Testis (tissue), 2 donors: ENCODE measurements at regions not wholly inside any gene's neighbourhood (a gene's known extent, or its start where the extent isn't known, plus 50 kb on each side); places are given as distances from the start of the nearest gene placed in this dataset.

ENCODE experiments used
- DNase-seq: peaks from one replicate; pipeline ENCODE4 v3.0.0-alpha.2; 2019
- H3K27ac ChIP-seq, 2 donors: fragments of 200-600 bp; sonication (generic); one replicate each; pipeline ENCODE4 v1.5.1; 2019
- H3K27me3 ChIP-seq: fragments of 200-600 bp; sonication (generic); one replicate; pipeline ENCODE4 v1.5.1; 2019
- H3K36me3 ChIP-seq: fragments of 200-600 bp; sonication (generic); one replicate; pipeline ENCODE4 v1.5.1; 2017; ENCODE audit warnings: low read depth; ENCODE audit errors: missing control alignments
- H3K4me1 ChIP-seq: fragments of 200-600 bp; sonication (generic); one replicate; pipeline ENCODE4 v1.5.1; 2019
- H3K4me3 ChIP-seq, 2 donors: fragments of 200-600 bp; sonication (generic); one replicate each; pipeline ENCODE4 v1.5.1; 2017 to 2019
- H3K9me3 ChIP-seq: fragments of 200-600 bp; sonication (generic); one replicate; pipeline ENCODE4 v1.5.1; 2017
- CTCF ChIP-seq, 3 experiments: fragments of 450-650 bp in 2 of 3; fragments of 200-600 bp in 1 of 3; sonication (generic) in 1 of 3; IDR thresholded peaks; one replicate each; pipeline ENCODE4 v1.5.1; 2016 to 2019; ENCODE audit warnings: antibody characterized with exemption in 3 of 3, mild to moderate bottlenecking in 2 of 3, moderate library complexity in 1 of 3
- POLR2A ChIP-seq: fragments of 450-650 bp; IDR thresholded peaks from one replicate; pipeline ENCODE4 v1.6.1; 2017; ENCODE audit warnings: antibody characterized with exemption, mild to moderate bottlenecking, moderate library complexity
- WGBS, 2 donors: methylation state at CpG; one replicate each; pipeline ENCODE4 v1.1.5; 2018; 5-methylcytosine and 5-hydroxymethylcytosine counted together
- intact Hi-C: fragments of 100-400 bp; cut with DNase I; formaldehyde crosslinking; loops from one replicate; pipeline ENCODE4 v1.15.1; 2023; ENCODE audit warnings: low total_unique reads

- Histone ChIP-seq H3K9me3 (no peaks in the 10 kb centered on the region), H3K27me3 (no peaks in the 10 kb centered on the region), H3K36me3 (no peaks in the 10 kb centered on the region), H3K4me1 (no peaks in the 10 kb centered on the region), H3K27ac (no peak overlapping the region), H3K4me3 (no peak overlapping the region)
- intact Hi-C loops = no loop called here
- no peak for TF ChIP-seq CTCF (IDR thresholded peaks at IDR 0.05)
- TF ChIP-seq POLR2A = no peak
- no peak for DNase-seq
Observed at GRCh38 chr18:30211112-30211511, 831.4 kb downstream of the DSC3 start.

GRCh38 chr18:30208546-30208945, 834.0 kb downstream of the DSC3 start:
- intact Hi-C loops = no loop called here
- 88 to 95% methylated on average over 1 of the region's 1 CpG for WGBS, 2 donors
- H3K4me3 ChIP-seq = no peak overlapping the region
- H3K9me3 ChIP-seq = no peaks in the 10 kb centered on the region
- H3K36me3 ChIP-seq = no peaks in the 10 kb centered on the region
- H3K27ac ChIP-seq = no peak overlapping the region
- TF ChIP-seq POLR2A = no peak
- no peak for TF ChIP-seq CTCF (IDR thresholded peaks at IDR 0.05)
- no peaks in the 10 kb centered on the region for H3K4me1 ChIP-seq
- no peak for DNase-seq
- no peaks in the 10 kb centered on the region for H3K27me3 ChIP-seq

DNA sequence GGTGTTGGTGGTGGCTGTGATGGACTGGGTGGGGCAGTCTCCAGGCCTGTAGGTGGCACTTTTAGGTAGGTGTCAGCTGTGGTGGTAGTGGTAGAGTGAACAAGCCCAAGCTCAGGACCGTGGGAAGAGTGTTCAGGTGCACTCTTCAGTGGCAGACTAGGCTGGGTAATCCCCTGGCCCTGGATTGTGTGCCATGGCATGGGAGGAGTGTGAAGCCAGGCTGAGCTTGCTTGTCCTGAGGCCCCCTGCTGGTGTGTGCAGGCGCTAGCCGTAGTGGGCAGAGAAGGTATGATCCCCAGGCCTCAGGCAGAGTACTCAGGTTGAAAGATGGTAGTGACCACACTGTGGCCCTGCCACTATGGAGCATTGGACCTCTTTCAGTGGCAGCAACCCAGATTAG, 850.3 kb downstream of the DSC3 start:
- TF ChIP-seq CTCF (IDR thresholded peaks at IDR 0.05) = no peak
- TF ChIP-seq POLR2A = no peak
- 77 to 95% methylated on average over 3 of the region's 3 CpGs for WGBS, 2 donors

DNA sequence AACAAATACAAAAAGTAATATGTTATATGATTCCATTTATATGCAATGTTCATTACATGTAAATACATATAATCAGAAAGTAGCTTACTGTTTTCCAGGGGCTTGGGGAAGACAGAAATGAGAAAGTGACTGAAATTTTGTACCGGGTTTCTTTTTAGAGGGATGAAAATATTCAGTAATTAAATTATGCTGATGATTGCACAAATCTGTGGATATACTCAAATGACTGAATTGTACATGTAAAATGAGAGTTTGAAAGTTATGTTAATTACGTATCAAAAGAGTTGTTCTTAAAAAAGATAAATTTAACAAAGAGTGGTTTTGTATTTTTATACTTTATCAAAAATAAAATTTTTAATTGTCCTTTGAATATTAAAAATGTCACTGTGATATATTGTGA, 856.3 kb downstream of the DSC3 start:
- no peak for DNase-seq
- 93 to 96% methylated on average over 2 of the region's 2 CpGs for WGBS, 2 donors
- Histone ChIP-seq H3K4me1 (no peaks in the 10 kb centered on the region), H3K36me3 (no peaks in the 10 kb centered on the region), H3K27ac (no peak overlapping the region), H3K27me3 (no peaks in the 10 kb centered on the region), H3K4me3 (no peak overlapping the region), H3K9me3 (no peaks in the 10 kb centered on the region)
- no peak for TF ChIP-seq CTCF (IDR thresholded peaks at IDR 0.05)
- TF ChIP-seq POLR2A = no peak
- intact Hi-C loops = no loop called here

More for the DNA sequence above, 850.3 kb downstream of the DSC3 start:
- Histone ChIP-seq H3K4me3 (no peak overlapping the region), H3K4me1 (no peaks in the 10 kb centered on the region), H3K27ac (no peak overlapping the region), H3K9me3 (no peaks in the 10 kb centered on the region), H3K36me3 (no peaks in the 10 kb centered on the region), H3K27me3 (no peaks in the 10 kb centered on the region)
- intact Hi-C loops = no loop called here
- no peak for DNase-seq

DNA sequence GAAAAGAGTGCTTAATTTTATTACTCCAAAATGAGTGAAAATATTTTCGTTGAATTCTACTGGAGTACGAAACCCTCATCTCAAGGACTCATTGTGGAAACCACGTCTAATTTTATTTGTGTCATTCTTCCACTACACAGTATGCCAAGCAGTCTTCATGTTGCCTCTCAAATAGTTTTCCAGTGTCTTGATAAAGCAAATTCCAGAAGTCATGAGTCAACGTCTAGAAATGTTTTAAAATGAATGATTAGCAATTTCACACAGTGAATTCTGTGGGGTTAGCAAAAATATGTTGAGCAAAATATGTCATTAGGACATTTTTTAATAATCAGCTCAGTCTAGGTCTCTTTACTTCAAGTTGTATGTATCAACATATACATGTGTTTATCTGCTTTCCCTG, 865.5 kb downstream of the DSC3 start:
- TF ChIP-seq CTCF (IDR thresholded peaks at IDR 0.05) = no peak
- TF ChIP-seq POLR2A = no peak
- Histone ChIP-seq H3K4me3 (no peak overlapping the region), H3K36me3 (no peaks in the 10 kb centered on the region), H3K4me1 (no peaks in the 10 kb centered on the region), H3K9me3 (no peaks in the 10 kb centered on the region), H3K27ac (no peak overlapping the region), H3K27me3 (no peaks in the 10 kb centered on the region)
- no peak for DNase-seq
- 66 to 68% methylated on average over 4 of the region's 4 CpGs for WGBS, 2 donors
- intact Hi-C loops = no loop called here
